HG03354 (cell line): ENCODE measurements at regions not wholly inside any gene's neighbourhood (a gene's known extent, or its start where the extent isn't known, plus 50 kb on each side); places are given as distances from the start of the nearest gene placed in this dataset.

Source experiments
- ATAC-seq: cut with Tn5 transposase; IDR thresholded peaks from one replicate; pipeline ENCODE4 v1.9.1; 2021; ENCODE audit warnings: mild to moderate bottlenecking; ENCODE audit not compliant: unreplicated experiment, poor library complexity, severe bottlenecking

DNA sequence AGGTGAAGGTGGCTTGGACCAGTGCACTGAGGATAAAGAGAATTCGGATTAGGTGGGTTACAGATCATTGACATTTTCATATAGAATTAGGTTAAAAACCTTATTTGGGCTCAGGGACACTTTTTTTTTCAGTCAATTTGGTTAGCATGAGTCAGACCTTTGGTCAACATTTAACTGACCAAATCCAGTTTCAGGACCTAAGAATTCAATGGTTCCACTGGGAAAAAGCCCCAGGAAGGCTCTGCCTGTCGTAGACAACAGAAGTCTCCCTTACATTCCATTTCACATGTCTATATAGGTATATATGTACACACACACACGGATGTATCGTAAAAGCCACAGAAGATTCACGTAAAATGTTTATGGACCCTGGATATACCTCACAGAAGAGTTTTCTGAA lies 184.2 kb upstream of the RREB1 start:
- ATAC-seq: no peak

DNA sequence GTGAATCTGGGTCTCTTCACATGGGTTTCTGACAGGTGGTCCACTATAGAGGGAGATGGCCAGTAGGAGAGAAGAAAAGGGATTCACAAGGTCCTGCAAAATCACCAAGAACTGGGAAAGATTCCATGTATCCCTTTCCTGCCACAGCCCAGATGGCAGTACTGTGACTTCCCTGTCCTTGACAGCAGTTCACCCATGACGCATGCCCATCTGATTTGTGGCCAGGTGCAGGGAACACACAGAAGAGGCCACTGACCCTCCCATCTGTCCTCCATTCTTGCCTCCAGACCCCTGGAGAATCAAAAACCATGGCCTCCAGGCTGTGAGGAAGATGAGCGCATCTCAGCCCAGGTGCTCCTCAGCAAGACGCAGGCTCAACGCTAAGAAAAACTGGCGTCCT lies 183.1 kb upstream of the RREB1 start:
- no peak for ATAC-seq

DNA sequence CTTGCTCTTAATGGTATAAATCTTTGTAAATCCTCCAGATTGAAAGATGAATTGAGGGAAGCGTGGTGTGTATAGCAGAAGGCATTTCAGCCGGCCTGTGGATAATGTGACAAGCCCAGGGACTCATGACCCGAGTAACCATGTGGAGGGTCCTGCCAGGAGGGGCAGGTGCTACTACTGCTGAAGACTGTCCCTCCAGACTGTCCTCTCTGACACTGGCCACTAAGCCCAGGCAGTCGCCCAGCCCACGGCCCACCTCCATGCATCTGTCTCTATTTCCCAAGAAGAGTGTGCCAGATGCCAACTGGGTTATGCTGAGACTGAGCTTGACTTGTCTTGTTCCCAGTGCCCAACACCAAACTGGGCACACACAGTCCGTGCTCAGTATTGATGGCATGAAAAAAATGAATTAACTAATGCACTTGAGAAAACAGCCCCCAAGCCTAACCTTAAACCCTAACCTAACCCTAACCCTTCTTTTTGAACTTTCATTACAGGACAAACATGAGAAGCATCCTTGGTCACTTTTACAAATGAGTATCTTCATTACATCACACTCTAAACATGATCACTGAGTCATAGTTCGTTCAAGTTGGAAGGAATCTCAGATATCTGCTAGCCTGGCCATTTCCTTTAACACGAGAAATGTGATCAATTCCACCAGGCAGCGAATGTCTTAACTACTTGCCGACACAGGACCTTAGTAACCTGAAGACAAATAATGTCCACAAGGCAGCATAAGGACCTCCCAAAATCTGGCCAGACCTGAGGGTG lies 182.2 kb upstream of the RREB1 start:
- no peak for ATAC-seq

DNA sequence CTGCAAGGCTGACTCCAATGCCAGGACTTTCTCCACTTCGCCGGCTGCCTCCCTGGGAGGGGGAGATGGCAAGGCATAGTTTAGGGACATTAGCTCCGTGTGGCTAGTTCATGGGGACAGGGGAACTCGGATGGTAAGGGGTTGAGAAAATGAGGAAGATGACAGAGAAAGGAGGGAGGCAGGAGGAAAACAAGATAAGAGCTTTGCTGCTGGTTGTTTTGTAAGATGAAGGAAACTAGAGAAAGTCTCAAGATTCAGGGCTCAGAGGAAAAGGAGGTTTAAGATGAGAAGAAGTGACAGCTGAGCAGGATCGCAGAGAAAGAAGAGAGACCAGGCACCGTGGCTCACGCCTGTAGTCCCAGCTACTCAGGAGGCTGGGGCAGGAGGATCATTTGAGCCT lies 180.9 kb upstream of the RREB1 start:
- ATAC-seq: no peak

DNA sequence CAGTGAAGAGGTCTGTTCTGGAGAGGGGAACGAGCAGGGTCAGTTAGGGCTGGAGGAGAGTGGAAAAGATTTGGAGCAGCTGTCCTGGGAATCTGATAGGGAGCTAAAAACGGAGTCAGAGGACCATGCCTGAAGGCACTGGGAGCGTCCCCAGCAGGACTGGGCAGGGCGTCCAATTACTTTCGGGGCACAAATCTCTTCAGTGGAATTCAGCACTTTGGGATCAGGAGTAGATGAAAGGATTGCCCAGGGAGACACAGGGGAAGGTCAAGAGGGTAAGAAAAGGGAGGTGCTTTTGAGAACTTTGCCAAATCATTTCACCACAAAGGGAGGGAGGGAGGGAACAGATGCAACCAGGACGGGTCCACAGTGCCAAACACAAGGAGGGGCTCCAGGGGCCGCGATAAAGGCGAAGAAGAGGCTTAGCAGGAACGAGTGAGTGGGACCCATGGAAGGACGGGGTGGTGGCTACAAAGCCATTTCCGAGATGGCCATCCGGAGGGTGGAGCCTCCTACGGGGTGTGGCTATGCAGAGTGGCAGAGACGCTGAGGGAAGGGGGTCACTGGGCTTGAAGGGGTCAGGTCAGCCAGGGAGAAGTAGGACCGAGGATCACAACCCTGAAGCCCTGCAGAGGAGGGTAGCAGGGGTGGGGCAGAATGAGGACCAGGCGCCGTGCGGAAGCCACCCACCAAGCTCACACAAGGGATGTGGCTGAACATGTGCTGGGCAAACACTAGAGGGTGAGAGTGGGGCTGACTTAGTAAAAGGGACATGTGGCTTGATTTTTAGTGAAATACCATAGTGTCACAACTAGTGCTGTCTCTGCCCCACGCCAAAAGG lies 180.0 kb upstream of the RREB1 start:
- ATAC-seq: no peak

DNA sequence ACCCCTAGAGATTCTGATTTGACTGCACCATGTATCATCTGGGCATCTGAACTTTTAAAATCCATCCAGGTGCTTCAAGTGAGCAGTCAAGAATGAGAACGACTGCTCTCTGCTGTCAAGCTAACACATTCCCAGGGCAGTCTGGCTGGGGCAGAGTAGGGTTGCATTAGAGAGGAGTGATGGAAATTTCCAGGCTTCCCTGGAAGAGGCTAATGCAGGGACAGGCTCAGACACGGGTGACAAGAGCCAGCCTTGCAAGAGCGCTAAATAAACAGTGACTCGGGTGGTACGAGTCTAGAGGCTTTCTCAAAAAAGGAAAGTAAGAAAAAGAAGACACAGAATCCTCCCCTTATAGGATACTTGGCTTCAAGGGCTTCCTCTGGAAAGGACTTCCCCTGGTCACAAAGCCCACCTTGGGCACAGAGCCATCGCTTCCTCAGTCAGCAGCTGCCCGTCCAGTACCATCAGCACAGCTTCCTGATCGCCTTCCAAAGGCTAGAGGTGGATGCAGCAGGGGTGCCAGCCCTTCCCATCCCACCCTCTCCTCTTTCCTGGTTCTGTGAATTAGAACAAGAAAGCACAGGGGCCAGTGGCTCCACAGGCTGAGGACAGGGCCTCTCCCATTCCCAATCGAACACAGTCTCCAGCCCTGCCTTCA lies 177.4 kb upstream of the RREB1 start:
- ATAC-seq: no peak

DNA sequence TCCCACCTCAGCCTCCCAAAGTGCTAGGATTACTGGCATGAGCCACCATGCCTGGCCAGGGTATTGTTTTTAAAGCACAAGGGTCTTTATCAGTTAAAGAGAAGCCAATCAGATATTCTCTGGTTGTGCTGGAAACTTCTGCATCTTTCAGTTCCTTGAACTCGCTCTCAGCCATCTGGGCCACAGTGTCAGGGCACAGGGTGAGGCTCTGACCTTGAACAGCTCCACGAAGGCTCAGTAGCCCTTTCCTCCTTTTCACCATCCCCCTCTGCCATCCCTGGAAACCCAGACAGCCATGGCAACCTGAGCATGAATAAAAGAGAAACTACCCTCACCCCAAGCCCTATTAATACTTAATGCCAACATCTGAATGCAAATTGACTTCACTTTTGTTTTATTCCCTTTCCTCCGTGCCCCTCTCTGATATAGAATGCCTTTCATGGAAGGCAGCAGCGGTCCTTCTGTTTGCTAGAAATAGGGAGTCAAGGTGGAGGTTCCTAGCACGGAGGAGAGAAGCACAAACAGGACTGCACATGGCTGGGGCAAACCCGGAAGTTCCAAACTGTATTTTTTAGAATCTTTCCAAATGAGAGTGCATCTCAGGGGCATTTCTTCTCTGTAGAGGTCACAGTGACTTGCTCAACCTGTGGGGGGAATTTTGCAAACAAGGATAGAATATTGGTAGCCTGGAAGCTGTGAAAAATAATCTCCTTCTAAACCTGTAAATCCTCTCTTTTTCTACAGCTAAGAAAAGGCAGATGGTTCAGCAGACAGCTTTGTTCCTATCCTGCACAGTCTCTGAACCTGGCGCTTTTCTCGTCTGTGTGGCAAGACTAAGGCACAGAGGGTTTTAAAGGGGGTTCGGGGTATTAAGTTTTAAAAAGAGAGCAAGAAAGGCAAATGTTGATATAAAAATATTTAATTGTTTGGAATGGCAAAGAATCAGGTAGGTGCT lies 176.4 kb upstream of the RREB1 start:
- ATAC-seq: no peak

DNA sequence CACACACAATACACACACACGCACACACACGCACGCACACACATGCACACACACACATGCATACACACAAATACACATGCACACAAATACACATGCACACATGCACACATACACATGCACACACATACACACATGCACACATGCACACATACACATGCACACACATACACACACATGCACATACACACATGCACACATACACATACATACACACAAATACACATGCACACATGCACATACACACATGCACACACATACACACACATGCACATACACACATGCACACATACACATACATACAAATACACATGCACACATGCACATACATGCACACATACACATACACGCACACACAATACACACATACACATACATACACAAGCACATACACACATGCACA lies 175.4 kb upstream of the RREB1 start:
- ATAC-seq: no peak

DNA sequence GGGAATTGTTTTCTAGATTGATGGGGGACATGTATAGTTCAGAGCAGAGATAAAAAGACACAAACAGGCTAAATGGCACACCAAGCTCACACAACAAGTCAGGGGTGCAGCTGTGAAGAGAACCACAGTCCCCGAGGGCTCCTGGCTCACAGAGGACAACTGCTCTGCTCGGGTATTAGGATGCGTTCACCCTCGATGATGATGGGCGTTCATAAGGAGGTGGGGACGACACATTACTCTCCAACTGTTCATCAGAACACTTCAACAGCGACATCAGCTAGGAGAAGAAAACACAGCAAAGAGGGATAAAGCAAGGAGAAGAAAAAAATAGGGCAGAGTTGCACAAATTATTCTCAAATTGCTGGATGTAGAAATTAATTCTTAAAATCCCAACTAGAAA lies 174.8 kb upstream of the RREB1 start:
- ATAC-seq: no peak

DNA sequence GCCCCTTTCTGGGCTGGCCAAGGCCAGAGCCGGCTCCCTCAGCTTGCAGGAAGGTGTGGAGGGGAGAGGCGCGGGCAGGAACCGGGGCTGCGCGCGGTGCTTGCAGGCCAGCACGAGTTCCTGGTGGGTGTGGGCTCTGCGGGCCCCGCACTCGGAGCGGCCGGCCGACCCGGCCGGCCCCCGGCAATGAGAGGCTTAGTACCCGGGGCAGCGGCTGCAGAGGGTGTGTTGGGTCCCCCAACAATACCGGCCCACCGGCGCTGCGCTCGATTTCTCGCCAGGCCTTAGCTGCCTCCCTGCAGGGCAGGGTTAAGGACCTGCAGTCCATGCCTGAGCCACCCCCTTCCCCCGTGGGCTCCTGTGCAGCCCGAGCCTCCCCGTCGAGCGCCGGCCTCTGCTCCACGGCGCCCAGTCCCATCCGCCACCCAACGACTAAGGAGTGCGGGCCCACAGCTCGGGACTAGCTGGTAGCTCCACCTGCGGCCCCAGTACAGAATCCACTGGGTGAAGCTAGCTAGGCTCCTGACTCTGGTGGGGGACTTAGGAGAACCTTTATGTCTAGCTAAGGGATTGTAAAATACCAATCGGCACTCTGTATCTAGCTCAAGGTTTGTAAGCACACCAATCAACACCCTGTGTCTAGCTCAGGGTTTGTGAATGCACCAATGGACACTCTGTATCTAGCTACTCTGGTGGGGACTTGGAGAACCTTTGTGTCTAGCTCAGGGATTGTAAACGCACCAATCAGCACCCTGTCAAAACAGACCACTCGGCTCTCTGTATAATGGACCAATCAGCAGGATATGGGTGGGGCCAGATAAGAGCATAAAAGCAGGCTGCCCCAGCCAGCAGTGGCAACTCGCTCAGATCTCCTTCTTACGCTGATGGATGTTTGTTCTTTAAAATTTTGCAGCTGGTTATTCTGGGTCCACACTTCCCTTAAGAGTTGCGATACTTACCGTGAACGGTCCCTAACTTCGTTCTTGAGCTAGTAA lies 167.4 kb upstream of the RREB1 start:
- no peak for ATAC-seq

DNA sequence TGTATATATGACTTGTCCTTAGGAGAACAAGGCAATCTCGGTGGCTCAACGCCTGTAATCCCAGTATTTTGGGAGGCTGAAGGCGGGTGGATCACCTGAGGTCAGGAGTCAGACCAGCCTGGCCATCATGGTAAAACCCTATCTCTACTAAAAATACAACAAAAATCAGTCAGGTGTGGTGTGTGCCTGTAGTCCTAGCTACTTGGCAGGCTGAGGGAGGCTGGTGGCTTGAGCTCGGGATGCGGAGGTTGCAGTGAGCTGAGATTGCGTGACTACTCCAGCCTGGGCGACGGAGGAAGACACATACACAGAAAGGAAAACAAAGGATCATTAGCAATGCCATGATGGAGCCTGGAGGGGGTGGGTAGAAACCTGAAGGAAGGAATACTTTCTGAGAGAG lies 166.6 kb upstream of the RREB1 start:
- no peak for ATAC-seq

DNA sequence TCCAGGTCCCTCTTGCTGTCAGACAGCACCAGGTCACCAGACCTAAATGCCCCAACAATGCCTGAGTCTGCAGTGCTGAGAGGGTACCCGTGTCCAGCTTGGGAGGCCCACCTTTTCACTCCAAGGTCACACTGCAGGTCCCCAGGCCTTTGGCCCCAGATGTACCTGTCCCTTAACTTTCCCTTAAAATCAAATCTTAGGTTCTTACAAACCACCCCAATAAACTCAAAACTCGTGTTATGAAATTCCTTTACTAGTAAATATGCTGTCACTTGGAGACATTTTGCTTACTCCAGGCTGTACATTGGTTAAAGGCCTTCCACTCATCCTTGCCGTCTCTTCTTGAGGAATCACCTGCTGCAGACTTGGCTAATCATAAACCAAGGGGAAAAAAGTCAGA lies 165.7 kb upstream of the RREB1 start:
- ATAC-seq: no peak

DNA sequence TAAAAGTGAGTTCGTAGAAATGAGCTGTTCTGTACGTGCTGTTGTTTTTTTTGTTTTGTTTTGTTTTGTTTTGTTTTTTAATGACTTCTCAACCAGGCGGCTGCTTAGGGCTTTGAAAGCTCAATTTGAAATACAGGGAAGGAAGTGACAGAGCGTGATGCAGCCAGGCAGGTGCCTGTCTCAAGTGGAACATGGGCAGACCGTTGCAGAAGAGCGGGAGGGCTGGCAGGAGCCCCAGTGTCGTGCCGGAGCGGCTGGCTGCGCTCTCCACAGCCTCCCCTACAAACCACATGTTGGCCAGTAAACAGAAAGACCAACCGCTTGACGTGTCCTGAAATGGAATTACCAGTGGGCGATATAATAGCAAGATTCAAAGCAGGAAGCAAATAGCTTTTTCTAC lies 164.9 kb upstream of the RREB1 start:
- ATAC-seq: peak; percentile 72

DNA sequence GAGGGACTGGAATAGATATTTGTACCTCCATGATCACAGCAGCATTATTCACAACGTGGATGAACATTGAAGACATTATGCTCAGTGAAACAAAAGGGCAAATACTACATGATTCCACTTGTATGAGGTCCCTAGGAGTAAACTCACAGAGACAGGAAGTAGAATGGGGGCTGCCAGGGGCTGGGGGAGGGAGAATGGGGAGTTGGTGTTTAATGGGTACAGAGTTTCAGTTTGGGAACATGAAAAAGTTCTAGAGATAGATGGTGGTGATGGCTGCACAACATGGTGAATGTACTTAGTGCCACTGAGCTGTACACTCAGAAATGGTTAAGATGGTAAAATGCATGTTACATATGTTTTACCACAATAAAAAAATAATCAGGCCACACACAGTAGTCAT lies 164.3 kb upstream of the RREB1 start:
- no peak for ATAC-seq

DNA sequence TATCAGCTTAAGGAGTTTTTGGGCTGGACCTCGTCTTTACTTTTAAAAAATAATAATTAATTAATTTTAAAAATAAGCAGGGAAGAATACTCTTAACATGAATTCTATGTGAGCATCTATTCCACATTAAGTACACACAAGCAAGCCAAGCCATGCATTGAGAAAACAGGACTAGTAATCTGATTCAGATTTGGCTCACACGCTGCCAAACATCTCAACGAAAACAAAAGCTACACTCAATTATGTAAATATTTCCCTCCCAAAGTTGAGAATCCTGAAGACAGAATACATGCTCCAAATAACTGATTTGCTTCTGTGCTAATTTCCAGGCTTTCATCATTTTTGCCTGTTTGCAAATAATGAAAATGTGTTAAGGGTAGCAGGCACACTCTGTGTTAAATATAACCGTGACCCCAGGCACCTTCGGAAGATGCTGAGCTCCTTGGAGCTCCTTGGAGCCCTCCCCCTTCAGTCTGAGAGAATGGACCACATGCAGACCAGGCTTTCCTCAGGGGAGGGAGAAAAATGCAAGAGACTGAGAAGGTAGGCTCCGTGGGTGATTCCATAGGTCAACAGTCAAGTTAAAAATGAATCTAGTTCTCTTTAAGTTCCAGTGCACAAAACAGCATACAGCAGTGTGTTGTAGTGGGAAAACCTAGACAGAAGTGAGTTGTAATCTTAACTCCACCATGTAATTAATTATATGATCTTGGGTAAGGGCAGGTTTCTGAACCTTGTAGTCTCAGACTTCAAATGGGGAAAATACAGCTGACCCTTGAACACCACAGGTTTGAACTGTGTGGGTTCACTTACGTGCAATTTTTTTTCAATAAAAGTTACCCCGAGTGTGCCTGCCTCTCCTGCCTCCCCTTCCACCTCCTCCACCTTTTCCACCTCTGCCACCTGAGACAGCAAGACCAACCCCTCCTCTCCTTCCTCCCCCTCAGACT lies 161.3 kb upstream of the RREB1 start:
- ATAC-seq: no peak

DNA sequence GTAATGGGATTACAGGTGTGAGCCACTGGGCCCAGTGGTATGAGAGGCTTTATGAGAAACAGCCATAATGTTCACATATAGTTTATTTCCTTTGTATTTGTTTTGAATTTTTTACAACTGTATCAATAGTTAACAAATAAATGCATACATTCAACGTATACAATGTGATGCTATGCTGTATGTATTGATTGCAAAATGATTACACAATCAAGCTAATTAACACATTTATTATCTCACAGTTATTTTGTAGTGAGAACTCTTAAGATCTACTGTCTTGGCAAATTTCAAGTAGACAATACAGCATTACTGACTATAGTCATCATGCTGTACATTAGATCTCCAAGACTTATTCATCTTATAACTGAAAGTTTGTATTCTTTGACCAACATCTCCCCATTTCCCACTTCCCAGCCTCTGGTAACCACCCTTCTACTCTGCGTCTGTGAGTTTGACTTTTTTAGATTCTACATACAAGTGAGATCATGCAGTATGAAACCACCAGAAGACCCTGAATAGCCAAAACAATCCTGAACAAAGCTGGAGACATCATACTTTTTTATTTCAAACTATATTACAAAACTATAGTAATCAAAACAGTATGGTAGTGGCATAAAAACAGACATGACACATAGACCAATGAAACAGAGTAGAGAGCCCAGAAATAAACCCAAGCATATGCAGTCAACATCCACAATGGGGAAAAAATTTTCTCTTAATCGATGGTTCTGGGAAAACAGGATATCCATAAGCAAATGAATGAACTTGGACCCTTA lies 157.2 kb upstream of the RREB1 start:
- ATAC-seq: no peak

DNA sequence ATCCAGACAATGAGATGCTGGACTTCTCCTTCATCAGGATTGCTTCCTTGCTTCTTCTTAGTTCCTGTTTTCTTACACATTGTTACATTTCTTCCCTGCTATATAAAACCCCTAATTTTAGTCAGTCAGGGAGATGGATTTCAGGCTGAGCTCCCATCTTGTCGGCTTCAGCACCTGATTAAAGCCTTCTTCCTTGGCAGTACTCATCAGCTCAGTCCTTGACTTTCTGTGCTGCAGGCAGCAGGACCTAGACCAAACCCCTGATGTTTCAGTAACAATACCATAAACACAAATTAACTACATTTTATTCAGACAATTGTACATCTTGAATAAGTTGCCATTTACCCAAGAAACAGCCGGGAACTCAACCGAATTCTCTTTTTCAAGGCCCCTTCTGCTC lies 156.4 kb upstream of the RREB1 start:
- ATAC-seq: no peak
